RWPE2 (cell line): ENCODE measurements at regions not wholly inside any gene's neighbourhood (a gene's known extent, or its start where the extent isn't known, plus 50 kb on each side); places are given as distances from the start of the nearest gene placed in this dataset.

Experiments
- ATAC-seq: fragments of 200-7000 bp; cut with Tn5 transposase; 3 replicates; pipeline ENCODE4 v1.9.1; 2021; ENCODE audit warnings: low read depth
- DNase-seq: peaks from one replicate; pipeline ENCODE4 v3.0.0-alpha.2; 2020; ENCODE audit warnings: low spot score
- H3K27ac ChIP-seq: fragments of 450-650 bp; 2 replicates; pipeline ENCODE4 v1.5.1; 2017; ENCODE audit warnings: mild to moderate bottlenecking; ENCODE audit not compliant: poor library complexity, severe bottlenecking
- H3K27me3 ChIP-seq: fragments of 250-450 bp; sonication (Bioruptor Pico); 2 replicates; pipeline ENCODE4 v1.5.1; 2021; ENCODE audit warnings: mild to moderate bottlenecking, moderate library complexity; ENCODE audit not compliant: insufficient read depth, poor library complexity, severe bottlenecking
- H3K36me3 ChIP-seq: fragments of 250-450 bp; sonication (Bioruptor Pico); 2 replicates; pipeline ENCODE4 v1.5.1; 2020; ENCODE audit warnings: low read depth, mild to moderate bottlenecking, moderate library complexity
- H3K4me1 ChIP-seq: fragments of 250-450 bp; sonication (Bioruptor Pico); 2 replicates; pipeline ENCODE4 v1.5.1; 2021; ENCODE audit warnings: mild to moderate bottlenecking, moderate library complexity; ENCODE audit not compliant: insufficient read depth, poor library complexity, severe bottlenecking
- H3K4me3 ChIP-seq: fragments of 250-450 bp; sonication (Bioruptor Pico); 2 replicates; pipeline ENCODE4 v1.5.1; 2021; ENCODE audit warnings: mild to moderate bottlenecking, moderate library complexity; ENCODE audit not compliant: severe bottlenecking
- H3K9me3 ChIP-seq: fragments of 250-450 bp; sonication (Bioruptor Pico); 2 replicates; pipeline ENCODE4 v1.5.1; 2021; ENCODE audit warnings: mild to moderate bottlenecking, moderate library complexity; ENCODE audit not compliant: severe bottlenecking
- CTCF ChIP-seq: fragments of 450-650 bp; IDR thresholded peaks from one replicate; pipeline ENCODE4 v1.5.1; 2017; ENCODE audit warnings: mild to moderate bottlenecking, moderate library complexity; ENCODE audit not compliant: poor library complexity, severe bottlenecking

GRCh38 chr6:113185299-113185698, 671.8 kb upstream of the MARCKS start:
- Histone ChIP-seq H3K36me3 (no peaks in the 10 kb centered on the region), H3K27me3 (no peaks in the 10 kb centered on the region), H3K9me3 (no peaks in the 10 kb centered on the region), H3K27ac (no peak overlapping the region), H3K4me1 (peaks cover 7% of the 10 kb centered on the region), H3K4me3 (no peak overlapping the region)
- TF ChIP-seq CTCF = no peak
- ATAC-seq (no peak), DNase-seq (no peak)

GRCh38 chr6:113187661-113188060, 669.5 kb upstream of the MARCKS start:
- no peaks in the 10 kb centered on the region for H3K27me3 ChIP-seq
- H3K9me3 ChIP-seq = no peaks in the 10 kb centered on the region
- ATAC-seq (no peak), DNase-seq (no peak)
- peaks cover 3% of the 10 kb centered on the region for H3K4me1 ChIP-seq
- no peak for TF ChIP-seq CTCF
- no peak overlapping the region for H3K27ac ChIP-seq
- no peak overlapping the region for H3K4me3 ChIP-seq
- no peaks in the 10 kb centered on the region for H3K36me3 ChIP-seq

- Histone ChIP-seq H3K27me3 (no peaks in the 10 kb centered on the region), H3K4me3 (no peak overlapping the region), H3K9me3 (no peaks in the 10 kb centered on the region), H3K27ac (no peak overlapping the region), H3K4me1 (no peaks in the 10 kb centered on the region), H3K36me3 (no peaks in the 10 kb centered on the region)
- TF ChIP-seq CTCF = no peak
- no peak for DNase-seq
- ATAC-seq = no peak
These were observed 668.2 kb upstream of the MARCKS start for GRCh38 chr6:113188962-113189361.

- DNase-seq = no peak
- Histone ChIP-seq H3K27me3 (no peaks in the 10 kb centered on the region), H3K4me3 (no peak overlapping the region), H3K9me3 (no peaks in the 10 kb centered on the region), H3K4me1 (no peaks in the 10 kb centered on the region), H3K36me3 (no peaks in the 10 kb centered on the region), H3K27ac (no peak overlapping the region)
- peak; percentile 15 for TF ChIP-seq CTCF
- ATAC-seq = no peak
These were observed 667.0 kb upstream of the MARCKS start for GRCh38 chr6:113190170-113190569.

GRCh38 chr6:113194090-113194489, 663.1 kb upstream of the MARCKS start:
- no peak for TF ChIP-seq CTCF
- no peak for ATAC-seq
- H3K27ac ChIP-seq = no peak overlapping the region

More at GRCh38 chr6:113194090-113194489, 663.1 kb upstream of the MARCKS start:
- Histone ChIP-seq H3K4me1 (no peaks in the 10 kb centered on the region), H3K9me3 (no peaks in the 10 kb centered on the region), H3K27me3 (no peaks in the 10 kb centered on the region), H3K4me3 (no peak overlapping the region), H3K36me3 (no peaks in the 10 kb centered on the region)
- DNase-seq = no peak
